ENCODE measurements at regions not wholly inside any gene's neighbourhood (a gene's known extent, or its start where the extent isn't known, plus 50 kb on each side); places are given as distances from the start of the nearest gene placed in this dataset.

DNA sequence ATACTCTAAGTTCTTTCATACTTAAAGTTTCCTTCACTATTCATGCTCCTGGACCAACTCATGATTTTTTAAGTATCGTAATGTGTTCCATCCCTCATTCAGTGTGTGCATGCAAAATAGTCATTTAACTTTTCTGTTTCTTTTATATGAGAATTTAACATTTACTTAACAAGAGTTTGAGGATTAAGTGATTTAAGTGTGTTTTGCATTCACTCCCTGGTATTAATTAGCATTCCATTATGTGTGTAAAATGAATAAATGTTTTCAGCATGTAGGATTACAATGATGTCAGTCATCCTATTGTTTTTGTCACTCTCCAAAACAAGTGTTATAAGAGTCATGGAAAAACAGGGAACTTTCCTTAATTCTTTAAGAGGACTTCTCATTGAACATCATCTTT, 457.7 kb downstream of the IPMK start:
- H3K9me3 ChIP-seq (ENCODE audit: control insufficient read depth, insufficient read depth, low read length), result no peaks in the 10 kb centered on the region
- 100% methylated on average over 1 of the region's 1 CpG for WGBS (ENCODE audit: insufficient coverage)
- DNase-seq, result no peak
- Mint-ChIP-seq H3K4me3 (no peak overlapping the region), H3K9me3 (peaks cover 3 to 11% of the 10 kb centered on the region in 2 donors), H3K4me1 (no peaks in the 10 kb centered on the region), H3K36me3 (no peaks in the 10 kb centered on the region), H3K27ac (no peak overlapping the region), H3K27me3 (ENCODE audit: low read depth in 2 of 2) (no peaks in the 10 kb centered on the region)
- ATAC-seq, result no peak
- no peak overlapping the region for H3K27ac ChIP-seq (ENCODE audit: low read length)
- intact Hi-C loops (cut with micrococcal nuclease), result no loop called here
- TF ChIP-seq, protein P1, sequence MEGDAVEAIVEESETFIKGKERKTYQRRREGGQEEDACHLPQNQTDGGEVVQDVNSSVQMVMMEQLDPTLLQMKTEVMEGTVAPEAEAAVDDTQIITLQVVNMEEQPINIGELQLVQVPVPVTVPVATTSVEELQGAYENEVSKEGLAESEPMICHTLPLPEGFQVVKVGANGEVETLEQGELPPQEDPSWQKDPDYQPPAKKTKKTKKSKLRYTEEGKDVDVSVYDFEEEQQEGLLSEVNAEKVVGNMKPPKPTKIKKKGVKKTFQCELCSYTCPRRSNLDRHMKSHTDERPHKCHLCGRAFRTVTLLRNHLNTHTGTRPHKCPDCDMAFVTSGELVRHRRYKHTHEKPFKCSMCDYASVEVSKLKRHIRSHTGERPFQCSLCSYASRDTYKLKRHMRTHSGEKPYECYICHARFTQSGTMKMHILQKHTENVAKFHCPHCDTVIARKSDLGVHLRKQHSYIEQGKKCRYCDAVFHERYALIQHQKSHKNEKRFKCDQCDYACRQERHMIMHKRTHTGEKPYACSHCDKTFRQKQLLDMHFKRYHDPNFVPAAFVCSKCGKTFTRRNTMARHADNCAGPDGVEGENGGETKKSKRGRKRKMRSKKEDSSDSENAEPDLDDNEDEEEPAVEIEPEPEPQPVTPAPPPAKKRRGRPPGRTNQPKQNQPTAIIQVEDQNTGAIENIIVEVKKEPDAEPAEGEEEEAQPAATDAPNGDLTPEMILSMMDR (IDR thresholded peaks at IDR 0.05), result no peak
- H3K27me3 ChIP-seq (ENCODE audit: control insufficient read depth, insufficient read depth, low read length), result no peaks in the 10 kb centered on the region
- no peaks in the 10 kb centered on the region for H3K4me1 ChIP-seq (ENCODE audit: control insufficient read depth, insufficient read depth, low read length)
- no peak overlapping the region for H3K4me3 ChIP-seq (ENCODE audit: low read length)
- no peaks in the 10 kb centered on the region for H3K36me3 ChIP-seq (ENCODE audit: control insufficient read depth, insufficient read depth, low read length)

DNA sequence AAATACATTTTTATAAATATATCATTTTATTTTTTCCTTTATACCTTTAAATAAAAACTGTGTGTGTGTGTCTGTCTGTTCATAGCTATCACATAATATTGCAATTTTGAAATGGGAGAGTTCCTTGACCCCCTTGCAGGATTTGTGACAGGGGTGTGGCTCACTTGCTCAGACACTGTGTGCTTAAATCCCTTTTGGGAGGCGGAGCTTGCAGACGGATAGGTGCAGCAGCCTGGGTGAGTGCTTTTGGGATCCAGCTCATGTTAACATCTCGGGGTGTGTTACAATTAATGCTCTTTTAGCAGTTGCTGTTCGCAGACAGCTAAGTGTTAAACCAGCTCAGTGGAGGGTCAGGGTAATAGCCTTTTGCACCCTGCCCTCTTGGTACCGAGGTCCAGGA, 459.8 kb downstream of the IPMK start:
- Mint-ChIP-seq H3K4me3 (no peak overlapping the region), H3K27ac (no peak overlapping the region), H3K9me3 (peaks cover 3 to 15% of the 10 kb centered on the region in 2 donors), H3K36me3 (no peaks in the 10 kb centered on the region), H3K4me1 (no peaks in the 10 kb centered on the region), H3K27me3 (ENCODE audit: low read depth in 2 of 2) (no peaks in the 10 kb centered on the region)
- no peak for DNase-seq
- Histone ChIP-seq H3K36me3 (ENCODE audit: control insufficient read depth, insufficient read depth, low read length) (no peaks in the 10 kb centered on the region), H3K9me3 (ENCODE audit: control insufficient read depth, insufficient read depth, low read length) (no peaks in the 10 kb centered on the region), H3K4me3 (ENCODE audit: low read length) (no peak overlapping the region), H3K27ac (ENCODE audit: low read length) (no peak overlapping the region), H3K4me1 (ENCODE audit: control insufficient read depth, insufficient read depth, low read length) (no peaks in the 10 kb centered on the region), H3K27me3 (ENCODE audit: control insufficient read depth, insufficient read depth, low read length) (no peaks in the 10 kb centered on the region)
- intact Hi-C loops (cut with micrococcal nuclease), result no loop called here
- ATAC-seq, result no peak
- WGBS (ENCODE audit: insufficient coverage), result 71% methylated on average over 5 of the region's 5 CpGs
- TF ChIP-seq, protein P1 (IDR thresholded peaks at IDR 0.05), result no peak

GRCh38 chr10:57806675-57807074, 461.0 kb downstream of the IPMK start:
- ATAC-seq, result no peak
- H3K4me3 Mint-ChIP-seq, result no peak overlapping the region

DNA sequence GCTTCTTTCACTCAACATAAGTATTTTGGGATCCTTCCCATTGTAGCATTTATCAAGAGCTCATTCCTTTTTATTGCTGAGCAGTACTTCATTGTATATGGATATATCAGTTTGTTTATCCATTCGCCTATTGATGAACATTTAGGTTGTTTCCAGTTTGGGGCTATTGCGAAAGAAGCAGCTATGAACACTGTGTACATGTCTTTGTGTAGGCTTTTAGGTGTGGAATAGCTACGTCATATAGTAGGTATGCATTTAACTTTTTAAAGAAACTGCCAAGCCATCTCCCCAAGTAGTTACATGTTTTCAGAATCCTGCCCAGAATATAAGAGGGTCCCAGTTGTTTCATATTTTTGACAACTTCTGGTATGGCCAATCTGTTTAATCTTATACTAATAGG, 468.1 kb downstream of the IPMK start:
- no peaks in the 10 kb centered on the region for H3K27me3 ChIP-seq (ENCODE audit: control insufficient read depth, insufficient read depth, low read length)
- no peak for DNase-seq
- 100% methylated on average over 2 of the region's 3 CpGs for WGBS (ENCODE audit: insufficient coverage)
- H3K27ac ChIP-seq (ENCODE audit: low read length), result no peak overlapping the region
- Mint-ChIP-seq H3K9me3 (peaks cover 9 to 12% of the 10 kb centered on the region in 2 donors), H3K4me3 (no peak overlapping the region), H3K36me3 (no peaks in the 10 kb centered on the region), H3K27ac (no peak overlapping the region), H3K4me1 (no peaks in the 10 kb centered on the region), H3K27me3 (ENCODE audit: low read depth in 2 of 2) (no peaks in the 10 kb centered on the region)
- intact Hi-C loops (cut with micrococcal nuclease), result no loop called here
- ATAC-seq, result no peak
- no peaks in the 10 kb centered on the region for H3K9me3 ChIP-seq (ENCODE audit: control insufficient read depth, insufficient read depth, low read length)
- no peaks in the 10 kb centered on the region for H3K36me3 ChIP-seq (ENCODE audit: control insufficient read depth, insufficient read depth, low read length)
- no peak overlapping the region for H3K4me3 ChIP-seq (ENCODE audit: low read length)
- H3K4me1 ChIP-seq (ENCODE audit: control insufficient read depth, insufficient read depth, low read length), result no peaks in the 10 kb centered on the region
- TF ChIP-seq, protein P1 (IDR thresholded peaks at IDR 0.05), result no peak

More at GRCh38 chr10:57806675-57807074, 461.0 kb downstream of the IPMK start:
- H3K9me3 Mint-ChIP-seq, result peaks cover 10 to 15% of the 10 kb centered on the region in 2 donors
- H3K4me3 ChIP-seq (ENCODE audit: low read length), result no peak overlapping the region
- TF ChIP-seq, protein P1 (IDR thresholded peaks at IDR 0.05), result no peak
- no peaks in the 10 kb centered on the region for H3K9me3 ChIP-seq (ENCODE audit: control insufficient read depth, insufficient read depth, low read length)
- H3K27me3 Mint-ChIP-seq (ENCODE audit: low read depth in 2 of 2), result no peaks in the 10 kb centered on the region
- no peaks in the 10 kb centered on the region for H3K27me3 ChIP-seq (ENCODE audit: control insufficient read depth, insufficient read depth, low read length)
- no peaks in the 10 kb centered on the region for H3K4me1 Mint-ChIP-seq
- H3K27ac ChIP-seq (ENCODE audit: low read length), result no peak overlapping the region
- no peaks in the 10 kb centered on the region for H3K4me1 ChIP-seq (ENCODE audit: control insufficient read depth, insufficient read depth, low read length)
- no peak for DNase-seq
- H3K36me3 Mint-ChIP-seq, result no peaks in the 10 kb centered on the region
- intact Hi-C loops (cut with micrococcal nuclease), result no loop called here
- H3K27ac Mint-ChIP-seq, result no peak overlapping the region
- 83% methylated on average over 2 of the region's 2 CpGs for WGBS (ENCODE audit: insufficient coverage)
- no peaks in the 10 kb centered on the region for H3K36me3 ChIP-seq (ENCODE audit: control insufficient read depth, insufficient read depth, low read length)
